ENCODE measurements at regions not wholly inside any gene's neighbourhood (a gene's known extent, or its start where the extent isn't known, plus 50 kb on each side); places are given as distances from the start of the nearest gene placed in this dataset.

DNA sequence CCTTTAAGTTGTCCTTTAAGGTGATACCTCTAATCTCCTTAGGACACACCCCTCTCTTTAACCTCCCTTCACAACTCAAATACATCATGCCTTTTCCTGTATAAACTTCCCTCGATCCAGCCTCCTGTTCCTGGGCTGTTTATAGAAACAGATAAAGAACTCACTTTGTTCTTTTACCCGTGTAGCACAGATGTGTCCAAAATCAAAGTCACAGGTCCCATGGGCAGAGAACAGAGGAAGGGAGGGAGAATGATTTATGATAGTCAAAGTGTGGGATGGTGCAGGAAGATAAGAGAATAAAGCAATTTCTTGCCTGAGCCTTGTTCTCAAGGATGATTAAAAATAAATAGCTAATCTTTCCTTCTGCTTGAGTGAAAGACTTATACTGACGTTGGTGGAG is 50.3 kb upstream of the CABCOCO1 start (continued):
- TF ChIP-seq KDM1A (IDR thresholded peaks at IDR 0.05) = peak; percentile 73 to 76
- TF ChIP-seq ZNF584 (CRISPR knock-in tag; IDR thresholded peaks at IDR 0.05; ENCODE audit: low read depth) = no peak

DNA sequence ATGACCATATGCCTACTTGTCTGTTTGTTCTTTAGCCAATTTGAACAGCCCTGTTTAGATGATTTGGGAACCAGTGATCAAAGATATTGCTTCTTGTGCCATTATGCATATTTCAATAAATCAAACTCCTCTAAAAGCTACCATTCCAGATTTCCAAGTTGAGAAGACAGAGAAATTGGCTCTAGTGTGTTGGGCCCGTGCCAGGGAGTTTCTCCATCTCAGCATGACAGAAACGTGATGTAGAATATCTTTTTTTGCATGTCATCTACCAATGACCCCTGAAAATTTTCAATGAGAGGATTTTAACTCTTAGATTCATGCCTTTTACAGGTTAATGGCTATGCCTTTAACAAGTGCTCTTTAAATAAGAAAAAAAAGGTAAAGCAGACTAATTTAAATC is 50.7 kb upstream of the CABCOCO1 start:
- DNase-seq (ENCODE audit: extremely low read depth in 1 of 4, low spot score in 3 of 4) (no peak), FAIRE-seq (no peak), ATAC-seq (no peak)
- CTCF ChIA-PET (ENCODE audit: low intra/inter-chr PET ratio) = no interaction called here
- TF ChIP-seq, protein P1, sequence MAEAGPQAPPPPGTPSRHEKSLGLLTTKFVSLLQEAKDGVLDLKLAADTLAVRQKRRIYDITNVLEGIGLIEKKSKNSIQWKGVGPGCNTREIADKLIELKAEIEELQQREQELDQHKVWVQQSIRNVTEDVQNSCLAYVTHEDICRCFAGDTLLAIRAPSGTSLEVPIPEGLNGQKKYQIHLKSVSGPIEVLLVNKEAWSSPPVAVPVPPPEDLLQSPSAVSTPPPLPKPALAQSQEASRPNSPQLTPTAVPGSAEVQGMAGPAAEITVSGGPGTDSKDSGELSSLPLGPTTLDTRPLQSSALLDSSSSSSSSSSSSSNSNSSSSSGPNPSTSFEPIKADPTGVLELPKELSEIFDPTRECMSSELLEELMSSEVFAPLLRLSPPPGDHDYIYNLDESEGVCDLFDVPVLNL (CRISPR knock-in tag; IDR thresholded peaks at IDR 0.05; ENCODE audit: low read depth) = no peak
- TF ChIP-seq ZNF644 (tag; IDR thresholded peaks at IDR 0.05; ENCODE audit: low read depth) (no peak), BRCA1 (IDR thresholded peaks at IDR 0.05) (no peak), BRCA1 (CRISPR knock-in tag; IDR thresholded peaks at IDR 0.05) (no peak)
- WGBS (ENCODE audit: insufficient coverage, low coverage, missing lambda C conversion rate) = 0% methylated on average over 2 of the region's 2 CpGs
- H3K9me1 ChIP-seq (ENCODE audit: control insufficient read depth, insufficient read depth, low read length) = no peaks in the 10 kb centered on the region
- H3K36me3 ChIP-seq (ENCODE audit: control insufficient read depth, insufficient read depth, low read length) = no peaks in the 10 kb centered on the region
- H2AFZ ChIP-seq (ENCODE audit: low read depth, low read length) = no peak overlapping the region
- no peak overlapping the region for H3K27ac ChIP-seq (ENCODE audit: extremely low read depth, low read depth, low read length)
- no peak overlapping the region for H3K4me2 ChIP-seq (ENCODE audit: insufficient read depth, low read length)
- BruUV-seq (replicated peaks) = no TSS peak
- no peak overlapping the region for H3K9ac ChIP-seq (ENCODE audit: insufficient read depth in 1 of 2, low read depth in 2 of 2, low read length in 2 of 2)
- no peaks in the 10 kb centered on the region for H4K20me1 ChIP-seq (replicated peaks; ENCODE audit: control insufficient read depth, insufficient read depth, low read length)
- in situ Hi-C loops (cut with MboI) (no loop called here), intact Hi-C loops (cut with micrococcal nuclease) (loop anchor here (5.0 kb wide), 1 partner anchor 225 kb away; no protein-coding TSS in a partner anchor)
- H3K79me2 ChIP-seq (ENCODE audit: control insufficient read depth, insufficient read depth, low read length) = no peaks in the 10 kb centered on the region
- POLR2A ChIA-PET = no interaction called here
- H3K9me3 ChIP-seq (replicated peaks; ENCODE audit: control insufficient read depth, insufficient read depth, low read depth, low read length) = no peaks in the 10 kb centered on the region
- no peaks in the 10 kb centered on the region for H3K27me3 ChIP-seq (ENCODE audit: control insufficient read depth in 2 of 2, insufficient read depth in 2 of 2, low read length in 2 of 2)
- H3K4me1 ChIP-seq (replicated peaks in 1 of 2; ENCODE audit: control insufficient read depth in 2 of 2, insufficient read depth in 2 of 2, low read length in 2 of 2) = no peaks in the 10 kb centered on the region
- no peak overlapping the region for H3K4me3 ChIP-seq

Measured in K562 (cell line).